ENCODE measurements at regions not wholly inside any gene's neighbourhood (a gene's known extent, or its start where the extent isn't known, plus 50 kb on each side); places are given as distances from the start of the nearest gene placed in this dataset.

DNA sequence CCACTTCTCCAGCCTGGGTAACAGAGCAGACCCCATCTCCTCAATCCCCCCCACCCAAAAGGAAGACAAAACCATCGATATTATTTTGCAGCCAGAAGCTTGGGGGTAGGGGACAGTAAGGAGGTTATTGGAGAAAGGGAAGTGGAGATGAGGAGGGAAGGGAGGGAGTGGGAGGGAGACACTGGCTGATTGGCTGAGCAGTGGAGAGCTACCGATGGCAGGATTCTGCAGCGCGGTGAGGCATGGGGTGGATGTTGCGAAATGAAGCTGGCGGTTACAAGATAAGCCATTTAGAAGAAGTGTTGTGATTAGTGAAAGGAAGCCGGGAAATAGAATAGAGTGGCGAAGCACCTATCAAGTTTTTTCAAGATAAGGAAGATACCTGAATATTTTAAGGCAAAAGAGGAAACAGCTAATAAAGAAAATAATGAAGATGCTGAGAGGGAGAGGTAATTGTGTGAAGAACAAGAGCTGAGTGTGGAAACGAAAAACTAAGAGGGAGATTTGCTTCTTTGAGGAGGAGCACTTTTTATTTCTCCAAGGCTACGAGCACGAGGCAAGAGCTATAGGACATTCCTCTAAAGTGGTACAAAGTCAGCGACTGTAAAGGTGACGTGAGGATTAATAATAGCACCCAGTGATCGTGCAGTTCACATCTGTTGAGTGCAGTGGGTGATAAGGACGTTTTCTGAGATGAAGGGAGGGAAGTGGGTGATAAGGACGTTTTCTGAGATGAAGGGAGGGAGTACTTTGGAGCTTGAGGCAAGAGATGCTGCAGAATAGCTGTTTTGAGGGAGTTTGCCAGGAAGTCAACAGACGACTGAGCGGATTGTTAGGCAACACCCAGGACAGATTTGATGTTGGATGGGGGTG is 103.2 kb upstream of the KIF26B start (continued):
- TF ChIP-seq ZMIZ1 (IDR thresholded peaks at IDR 0.05; ENCODE audit: low read depth in 2 of 2, low read length in 2 of 2) (no peak), HOMEZ (CRISPR knock-in tag; IDR thresholded peaks at IDR 0.05) (no peak), EP400 (IDR thresholded peaks at IDR 0.05) (peak; percentile 74), SAFB2 (IDR thresholded peaks at IDR 0.05; ENCODE audit: borderline replicate concordance, low read depth, low read length, severe bottlenecking) (no peak), CBX1 (IDR thresholded peaks at IDR 0.05; ENCODE audit: low read depth) (no peak), NFIX (CRISPR knock-in tag; IDR thresholded peaks at IDR 0.05; ENCODE audit: low read depth) (no peak), ERF (CRISPR knock-in tag; IDR thresholded peaks at IDR 0.05) (no peak), FOXA3 (CRISPR knock-in tag; conservative IDR thresholded peaks at IDR 0.05 in 1 of 2, IDR thresholded peaks at IDR 0.05 in 1 of 2) (0 out of 4 replicates have a peak, but pooled peaks of 1 of the 2 experiments have one; percentile 23), NEUROD1 (IDR thresholded peaks at IDR 0.05; ENCODE audit: borderline replicate concordance, low read depth, low read length, partially characterized antibody) (peak; percentile 79), ZNF699 (CRISPR knock-in tag; IDR thresholded peaks at IDR 0.05; ENCODE audit: insufficient replicate concordance) (no peak), NONO (IDR thresholded peaks at IDR 0.05; ENCODE audit: low read depth in 2 of 2, low read length in 1 of 2) (no peak), NCOA4 (IDR thresholded peaks at IDR 0.05; ENCODE audit: partially characterized antibody) (no peak), ZNF507 (tag; conservative IDR thresholded peaks at IDR 0.05) (no peak), U2AF1 (optimal IDR thresholded peaks at IDR 0.05; ENCODE audit: low read depth, low read length) (no peak), ZNF583 (CRISPR knock-in tag; IDR thresholded peaks at IDR 0.05) (no peak), ZNF253 (CRISPR knock-in tag; conservative IDR thresholded peaks at IDR 0.05) (no peak), CREBBP (IDR thresholded peaks at IDR 0.05; ENCODE audit: low read depth, low read length) (no peak)
- TF ChIP-seq, protein P1, sequence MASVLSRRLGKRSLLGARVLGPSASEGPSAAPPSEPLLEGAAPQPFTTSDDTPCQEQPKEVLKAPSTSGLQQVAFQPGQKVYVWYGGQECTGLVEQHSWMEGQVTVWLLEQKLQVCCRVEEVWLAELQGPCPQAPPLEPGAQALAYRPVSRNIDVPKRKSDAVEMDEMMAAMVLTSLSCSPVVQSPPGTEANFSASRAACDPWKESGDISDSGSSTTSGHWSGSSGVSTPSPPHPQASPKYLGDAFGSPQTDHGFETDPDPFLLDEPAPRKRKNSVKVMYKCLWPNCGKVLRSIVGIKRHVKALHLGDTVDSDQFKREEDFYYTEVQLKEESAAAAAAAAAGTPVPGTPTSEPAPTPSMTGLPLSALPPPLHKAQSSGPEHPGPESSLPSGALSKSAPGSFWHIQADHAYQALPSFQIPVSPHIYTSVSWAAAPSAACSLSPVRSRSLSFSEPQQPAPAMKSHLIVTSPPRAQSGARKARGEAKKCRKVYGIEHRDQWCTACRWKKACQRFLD (CRISPR knock-in tag; IDR thresholded peaks at IDR 0.05): peak; percentile 77; the same call in 1 of the 2 replicates
- TF ChIP-seq, protein P2, sequence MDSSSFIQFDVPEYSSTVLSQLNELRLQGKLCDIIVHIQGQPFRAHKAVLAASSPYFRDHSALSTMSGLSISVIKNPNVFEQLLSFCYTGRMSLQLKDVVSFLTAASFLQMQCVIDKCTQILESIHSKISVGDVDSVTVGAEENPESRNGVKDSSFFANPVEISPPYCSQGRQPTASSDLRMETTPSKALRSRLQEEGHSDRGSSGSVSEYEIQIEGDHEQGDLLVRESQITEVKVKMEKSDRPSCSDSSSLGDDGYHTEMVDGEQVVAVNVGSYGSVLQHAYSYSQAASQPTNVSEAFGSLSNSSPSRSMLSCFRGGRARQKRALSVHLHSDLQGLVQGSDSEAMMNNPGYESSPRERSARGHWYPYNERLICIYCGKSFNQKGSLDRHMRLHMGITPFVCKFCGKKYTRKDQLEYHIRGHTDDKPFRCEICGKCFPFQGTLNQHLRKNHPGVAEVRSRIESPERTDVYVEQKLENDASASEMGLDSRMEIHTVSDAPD (CRISPR knock-in tag; IDR thresholded peaks at IDR 0.05): no peak

Data from K562 (cell line).